ENCODE measurements at regions not wholly inside any gene's neighbourhood (a gene's known extent, or its start where the extent isn't known, plus 50 kb on each side); places are given as distances from the start of the nearest gene placed in this dataset.

DNA sequence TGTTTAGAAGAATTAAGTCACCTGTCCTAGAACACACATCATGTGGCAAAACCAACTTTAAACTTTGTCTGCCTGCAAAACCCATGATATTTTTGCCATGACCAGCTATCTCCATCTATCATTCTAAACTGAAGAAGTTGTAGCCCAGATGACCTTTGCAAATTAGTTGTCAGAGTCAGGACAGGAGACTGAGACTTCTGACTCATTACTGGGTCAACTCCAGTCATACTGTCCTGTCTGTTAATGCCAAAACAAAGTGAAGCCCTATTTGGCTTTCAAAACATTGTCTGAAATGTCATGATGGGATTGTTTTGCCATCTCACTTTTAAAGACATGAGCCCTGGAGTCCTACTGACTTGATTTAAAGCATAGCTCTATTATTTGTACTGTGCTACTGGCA, 365.7 kb upstream of the CPEB2 start:
- no peak overlapping the region for H3K27ac ChIP-seq
- H3K4me1 ChIP-seq, result no peaks in the 10 kb centered on the region
- no peak overlapping the region for H3K4me3 ChIP-seq
- no peaks in the 10 kb centered on the region for H3K27me3 ChIP-seq
- no peak for TF ChIP-seq CTCF (IDR thresholded peaks at IDR 0.05)
- no peaks in the 10 kb centered on the region for H3K9me3 ChIP-seq
- DNase-seq, result no peak
- H3K36me3 ChIP-seq, result no peaks in the 10 kb centered on the region
- intact Hi-C loops (cut with DNase I; ENCODE audit: low total_unique reads), result no loop called here

DNA sequence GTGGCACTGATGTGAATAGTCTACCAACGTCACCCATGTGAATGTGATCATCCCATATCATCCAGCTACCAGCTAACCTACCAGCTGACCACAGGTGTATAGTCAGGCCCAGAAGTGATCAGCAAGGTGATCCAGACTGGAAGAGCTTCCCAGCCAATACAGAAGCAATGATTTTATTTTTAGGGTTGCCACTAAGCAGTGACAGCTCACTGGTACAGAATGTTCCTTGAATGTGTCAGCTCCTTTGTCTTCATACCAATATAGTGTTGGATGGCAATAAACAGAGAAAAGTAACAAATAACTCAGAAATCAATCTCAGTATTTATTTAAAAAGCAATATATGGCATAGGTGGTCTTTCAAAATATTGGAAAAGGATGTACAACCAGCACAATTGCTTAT, 361.8 kb upstream of the CPEB2 start:
- Histone ChIP-seq H3K9me3 (no peaks in the 10 kb centered on the region), H3K4me3 (no peak overlapping the region), H3K36me3 (no peaks in the 10 kb centered on the region), H3K27ac (no peak overlapping the region), H3K27me3 (no peaks in the 10 kb centered on the region), H3K4me1 (no peaks in the 10 kb centered on the region)
- intact Hi-C loops (cut with DNase I; ENCODE audit: low total_unique reads), result no loop called here
- TF ChIP-seq CTCF (IDR thresholded peaks at IDR 0.05), result no peak
- no peak for DNase-seq

GRCh38 chr4:14641871-14642270, 360.4 kb upstream of the CPEB2 start:
- Histone ChIP-seq H3K9me3 (no peaks in the 10 kb centered on the region), H3K36me3 (no peaks in the 10 kb centered on the region), H3K27ac (no peak overlapping the region), H3K4me3 (no peak overlapping the region), H3K27me3 (no peaks in the 10 kb centered on the region), H3K4me1 (no peaks in the 10 kb centered on the region)
- no peak for TF ChIP-seq CTCF (IDR thresholded peaks at IDR 0.05)
- DNase-seq, result no peak
- intact Hi-C loops (cut with DNase I; ENCODE audit: low total_unique reads), result no loop called here

DNA sequence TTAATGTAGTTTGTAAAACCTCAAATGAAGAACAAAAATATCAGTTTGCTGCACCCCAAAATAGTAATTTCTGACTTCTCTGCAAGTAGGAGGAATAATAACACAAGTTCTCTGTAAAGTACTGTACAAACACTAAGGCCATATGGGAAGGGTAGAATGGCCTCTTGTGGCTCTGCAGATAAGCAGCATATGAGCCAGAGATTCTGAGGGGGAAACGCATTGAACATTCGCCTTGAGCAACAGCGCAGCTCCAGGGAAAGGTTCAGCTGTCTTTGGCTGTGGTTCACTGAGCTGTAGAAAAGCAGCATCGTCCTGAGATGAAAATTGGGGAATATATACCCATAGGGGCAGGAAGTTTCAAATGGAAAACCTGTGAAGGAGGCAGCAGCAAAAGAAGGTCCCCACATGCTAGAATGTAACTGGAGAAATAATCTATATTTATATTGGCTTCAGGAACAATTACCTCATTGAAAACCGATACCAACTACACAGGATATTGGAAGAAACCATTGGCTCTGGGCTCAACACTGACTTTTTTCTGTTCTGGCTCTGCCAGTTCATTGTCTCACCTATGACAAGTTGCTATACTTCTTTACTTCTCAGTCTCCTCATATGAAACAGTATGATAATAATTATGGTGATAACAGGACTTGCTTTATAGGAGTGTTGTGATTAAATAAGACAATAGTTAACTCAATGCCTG, 357.6 kb upstream of the CPEB2 start:
- Histone ChIP-seq H3K27ac (no peak overlapping the region), H3K4me1 (no peaks in the 10 kb centered on the region), H3K27me3 (no peaks in the 10 kb centered on the region), H3K9me3 (no peaks in the 10 kb centered on the region), H3K4me3 (no peak overlapping the region), H3K36me3 (no peaks in the 10 kb centered on the region)
- TF ChIP-seq CTCF (IDR thresholded peaks at IDR 0.05), result no peak
- DNase-seq, result no peak
- intact Hi-C loops (cut with DNase I; ENCODE audit: low total_unique reads), result no loop called here

GRCh38 chr4:14646831-14647230, 355.4 kb upstream of the CPEB2 start:
- H3K4me3 ChIP-seq, result no peak overlapping the region
- no peaks in the 10 kb centered on the region for H3K4me1 ChIP-seq
- intact Hi-C loops (cut with DNase I; ENCODE audit: low total_unique reads), result no loop called here

More at GRCh38 chr4:14646831-14647230, 355.4 kb upstream of the CPEB2 start:
- Histone ChIP-seq H3K27me3 (no peaks in the 10 kb centered on the region), H3K36me3 (no peaks in the 10 kb centered on the region), H3K27ac (no peak overlapping the region), H3K9me3 (no peaks in the 10 kb centered on the region)
- TF ChIP-seq CTCF (IDR thresholded peaks at IDR 0.05), result no peak
- DNase-seq, result no peak

All from tibial artery (tissue), 4 donors.